ENCODE measurements at regions not wholly inside any gene's neighbourhood (a gene's known extent, or its start where the extent isn't known, plus 50 kb on each side); places are given as distances from the start of the nearest gene placed in this dataset.

DNA sequence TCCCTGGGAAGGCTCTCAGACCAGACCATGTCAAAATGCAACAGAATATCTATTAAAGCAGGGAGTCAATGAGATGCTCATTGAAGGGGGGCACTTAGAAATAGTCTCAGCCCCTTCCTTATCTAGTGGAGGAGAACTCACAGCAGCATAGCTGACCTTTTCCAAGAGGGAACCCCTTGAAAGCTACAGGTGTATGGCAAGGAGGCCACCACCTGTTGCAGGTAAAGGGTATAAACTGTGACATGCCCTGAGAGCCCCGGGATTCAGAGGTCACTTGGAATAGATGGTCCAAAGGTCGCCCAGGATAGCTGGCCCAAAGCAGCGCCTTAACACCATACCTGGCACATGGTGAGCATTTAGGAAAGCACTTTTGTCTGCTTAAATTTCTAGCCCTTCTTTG is 120.2 kb upstream of the RPL38 start:
- Histone ChIP-seq H3K36me3 (replicated peaks; ENCODE audit: low read depth, low read length) (no peaks in the 10 kb centered on the region), H4K20me1 (ENCODE audit: insufficient read depth, low read length) (no peaks in the 10 kb centered on the region), H3K9me3 (ENCODE audit: insufficient read depth, low read length) (no peaks in the 10 kb centered on the region), H3K4me3 (ENCODE audit: low read length) (no peak overlapping the region), H2AFZ (ENCODE audit: low read depth, low read length) (no peak overlapping the region), H3K79me2 (ENCODE audit: low read length) (no peaks in the 10 kb centered on the region), H3K27ac (ENCODE audit: low read length) (no peak overlapping the region), H3K27me3 (ENCODE audit: low read depth, low read length) (peaks cover 7% of the 10 kb centered on the region; the same call in 1 of the 2 replicates), H3K4me2 (ENCODE audit: low read length) (no peak overlapping the region), H3K9ac (ENCODE audit: low read length) (no peak overlapping the region), H3K4me1 (ENCODE audit: low read length) (no peaks in the 10 kb centered on the region)
- TF ChIP-seq, protein P1, sequence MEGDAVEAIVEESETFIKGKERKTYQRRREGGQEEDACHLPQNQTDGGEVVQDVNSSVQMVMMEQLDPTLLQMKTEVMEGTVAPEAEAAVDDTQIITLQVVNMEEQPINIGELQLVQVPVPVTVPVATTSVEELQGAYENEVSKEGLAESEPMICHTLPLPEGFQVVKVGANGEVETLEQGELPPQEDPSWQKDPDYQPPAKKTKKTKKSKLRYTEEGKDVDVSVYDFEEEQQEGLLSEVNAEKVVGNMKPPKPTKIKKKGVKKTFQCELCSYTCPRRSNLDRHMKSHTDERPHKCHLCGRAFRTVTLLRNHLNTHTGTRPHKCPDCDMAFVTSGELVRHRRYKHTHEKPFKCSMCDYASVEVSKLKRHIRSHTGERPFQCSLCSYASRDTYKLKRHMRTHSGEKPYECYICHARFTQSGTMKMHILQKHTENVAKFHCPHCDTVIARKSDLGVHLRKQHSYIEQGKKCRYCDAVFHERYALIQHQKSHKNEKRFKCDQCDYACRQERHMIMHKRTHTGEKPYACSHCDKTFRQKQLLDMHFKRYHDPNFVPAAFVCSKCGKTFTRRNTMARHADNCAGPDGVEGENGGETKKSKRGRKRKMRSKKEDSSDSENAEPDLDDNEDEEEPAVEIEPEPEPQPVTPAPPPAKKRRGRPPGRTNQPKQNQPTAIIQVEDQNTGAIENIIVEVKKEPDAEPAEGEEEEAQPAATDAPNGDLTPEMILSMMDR (IDR thresholded peaks at IDR 0.05; ENCODE audit: low read depth, low read length), result no peak
- no peak for TF ChIP-seq EZH2phosphoT487 (IDR thresholded peaks at IDR 0.05; ENCODE audit: low read depth)

DNA sequence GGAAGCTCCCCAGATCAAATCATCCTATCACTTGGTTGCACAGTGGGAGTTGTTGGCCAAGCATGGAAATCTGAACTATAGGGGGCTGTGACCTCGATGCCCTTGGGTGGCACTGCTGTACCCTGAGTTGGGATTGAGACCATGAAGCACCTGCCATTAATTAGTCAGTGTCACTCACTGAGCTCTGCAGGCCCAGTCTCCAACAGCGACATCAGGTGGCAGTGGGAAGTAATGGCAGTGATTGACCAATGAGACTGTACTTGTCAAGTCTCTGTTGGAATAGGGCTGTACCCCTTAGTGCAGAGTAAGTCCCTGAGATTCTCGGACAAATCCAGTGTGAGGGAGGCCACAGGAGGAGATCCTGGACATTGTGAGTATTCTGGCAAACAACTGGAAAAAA is 118.0 kb upstream of the RPL38 start:
- Histone ChIP-seq H3K79me2 (ENCODE audit: low read length) (no peaks in the 10 kb centered on the region), H3K36me3 (replicated peaks; ENCODE audit: low read depth, low read length) (no peaks in the 10 kb centered on the region), H3K4me3 (ENCODE audit: low read length) (no peak overlapping the region), H3K27ac (ENCODE audit: low read length) (no peak overlapping the region), H4K20me1 (ENCODE audit: insufficient read depth, low read length) (no peaks in the 10 kb centered on the region), H3K4me2 (ENCODE audit: low read length) (no peak overlapping the region), H3K9ac (ENCODE audit: low read length) (no peak overlapping the region), H3K27me3 (ENCODE audit: low read depth, low read length) (peaks cover 10% of the 10 kb centered on the region; the same call in 1 of the 2 replicates), H3K4me1 (ENCODE audit: low read length) (no peaks in the 10 kb centered on the region), H3K9me3 (ENCODE audit: insufficient read depth, low read length) (no peaks in the 10 kb centered on the region), H2AFZ (ENCODE audit: low read depth, low read length) (no peak overlapping the region)
- no peak for TF ChIP-seq EZH2phosphoT487 (IDR thresholded peaks at IDR 0.05; ENCODE audit: low read depth)
- TF ChIP-seq, protein P1 (IDR thresholded peaks at IDR 0.05; ENCODE audit: low read depth, low read length), result peak; percentile 28; the same call in 1 of the 2 replicates

DNA sequence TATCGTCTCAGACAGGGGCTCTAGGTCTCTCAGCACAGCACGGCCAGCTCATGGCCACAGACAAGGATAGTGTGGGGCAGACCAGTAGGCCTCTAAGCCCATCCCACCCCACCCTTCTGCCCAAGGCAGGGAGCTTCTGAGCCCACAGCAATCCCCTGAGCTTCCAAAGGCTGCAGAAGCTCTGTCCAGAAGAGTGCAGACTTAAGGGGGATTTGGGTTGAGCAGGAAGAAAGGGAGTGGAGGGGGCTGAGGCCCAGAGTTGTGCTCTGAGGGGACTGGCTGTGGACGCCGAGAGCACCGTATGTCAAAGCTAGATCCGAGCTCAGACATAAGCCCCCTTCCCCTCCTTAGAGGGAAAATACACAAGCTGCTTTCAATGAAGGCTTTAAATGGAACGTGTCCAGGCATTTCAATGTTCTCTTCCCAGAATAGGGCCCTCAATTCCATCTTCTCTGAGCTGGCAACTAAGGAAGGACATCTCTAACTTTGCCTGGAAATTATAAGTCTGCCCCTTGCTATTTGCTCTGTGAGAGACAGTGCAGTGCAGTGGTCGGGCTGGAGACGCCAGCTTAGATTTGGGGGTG is 116.4 kb upstream of the RPL38 start:
- no peak overlapping the region for H3K27ac ChIP-seq (ENCODE audit: low read length)
- no peak overlapping the region for H3K4me3 ChIP-seq (ENCODE audit: low read length)
- H3K36me3 ChIP-seq (replicated peaks; ENCODE audit: low read depth, low read length), result no peaks in the 10 kb centered on the region
- H3K9ac ChIP-seq (ENCODE audit: low read length), result no peak overlapping the region
- no peaks in the 10 kb centered on the region for H3K9me3 ChIP-seq (ENCODE audit: insufficient read depth, low read length)
- H4K20me1 ChIP-seq (ENCODE audit: insufficient read depth, low read length), result no peaks in the 10 kb centered on the region
- H3K4me1 ChIP-seq (ENCODE audit: low read length), result no peaks in the 10 kb centered on the region
- H2AFZ ChIP-seq (ENCODE audit: low read depth, low read length), result no peak overlapping the region
- no peak for TF ChIP-seq EZH2phosphoT487 (IDR thresholded peaks at IDR 0.05; ENCODE audit: low read depth)
- TF ChIP-seq, protein P1 (IDR thresholded peaks at IDR 0.05; ENCODE audit: low read depth, low read length), result no peak
- H3K4me2 ChIP-seq (ENCODE audit: low read length), result no peak overlapping the region
- peaks cover 10% of the 10 kb centered on the region; the same call in 1 of the 2 replicates for H3K27me3 ChIP-seq (ENCODE audit: low read depth, low read length)
- H3K79me2 ChIP-seq (ENCODE audit: low read length), result no peaks in the 10 kb centered on the region

DNA sequence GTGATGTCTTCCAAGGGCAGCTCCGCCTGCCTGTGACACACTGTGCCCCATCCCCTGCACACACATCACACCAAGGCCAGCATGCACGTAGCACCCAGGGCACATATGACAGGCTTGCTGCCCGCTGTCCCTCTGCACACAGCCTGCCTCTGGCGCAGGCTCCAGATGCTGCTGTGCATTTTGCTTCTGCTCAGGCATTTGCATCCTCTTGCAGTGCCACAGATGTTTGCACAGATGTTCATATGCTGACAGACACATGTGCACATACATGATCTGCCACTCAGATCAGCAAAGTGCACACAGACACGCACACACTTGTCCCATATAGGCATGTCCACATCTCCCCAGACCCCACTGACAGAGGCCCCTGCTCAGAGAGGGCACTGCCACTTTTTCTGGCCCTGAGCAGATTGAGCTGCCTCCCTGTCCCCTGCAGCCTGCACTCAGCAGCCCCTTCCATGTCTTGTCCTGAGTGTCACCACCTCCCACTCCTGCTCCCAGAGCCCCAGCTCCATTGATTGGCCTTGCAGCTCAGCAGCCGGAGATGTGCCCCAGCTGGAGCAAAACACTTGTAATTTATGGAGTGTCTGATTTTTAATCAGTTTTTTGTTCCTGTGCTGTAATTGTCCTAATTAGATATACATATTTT is 115.1 kb upstream of the RPL38 start:
- no peak overlapping the region for H2AFZ ChIP-seq (ENCODE audit: low read depth, low read length)
- no peak overlapping the region for H3K4me3 ChIP-seq (ENCODE audit: low read length)
- no peak overlapping the region for H3K27ac ChIP-seq (ENCODE audit: low read length)
- no peak for TF ChIP-seq EZH2phosphoT487 (IDR thresholded peaks at IDR 0.05; ENCODE audit: low read depth)
- TF ChIP-seq, protein P1 (IDR thresholded peaks at IDR 0.05; ENCODE audit: low read depth, low read length), result no peak
- no peaks in the 10 kb centered on the region for H3K79me2 ChIP-seq (ENCODE audit: low read length)
- H3K4me2 ChIP-seq (ENCODE audit: low read length), result no peak overlapping the region
- no peaks in the 10 kb centered on the region for H4K20me1 ChIP-seq (ENCODE audit: insufficient read depth, low read length)
- no peak overlapping the region for H3K9ac ChIP-seq (ENCODE audit: low read length)
- H3K4me1 ChIP-seq (ENCODE audit: low read length), result no peaks in the 10 kb centered on the region
- H3K27me3 ChIP-seq (ENCODE audit: low read depth, low read length), result peaks cover 18% of the 10 kb centered on the region
- H3K36me3 ChIP-seq (replicated peaks; ENCODE audit: low read depth, low read length), result no peaks in the 10 kb centered on the region
- H3K9me3 ChIP-seq (ENCODE audit: insufficient read depth, low read length), result no peaks in the 10 kb centered on the region

All from OCI-LY3 (cell line).